Tibial nerve (tissue), 4 donors: ENCODE measurements at regions not wholly inside any gene's neighbourhood (a gene's known extent, or its start where the extent isn't known, plus 50 kb on each side); places are given as distances from the start of the nearest gene placed in this dataset.

Experiments used
- EP300 ChIP-seq, 2 donors: sonication (generic); formaldehyde crosslinking; IDR thresholded peaks; one replicate each; pipeline ENCODE4 v1.6.1; 2017; ENCODE audit warnings: antibody characterized with exemption in 2 of 2, mild to moderate bottlenecking in 1 of 2
- POLR2A ChIP-seq, 2 donors: fragments of 450-650 bp; IDR thresholded peaks; one replicate each; pipeline ENCODE4 v1.6.1; 2017; ENCODE audit warnings: antibody characterized with exemption in 2 of 2, mild to moderate bottlenecking in 2 of 2, moderate library complexity in 2 of 2
- TF ChIP-seq, protein P1 (sequence below), 5 experiments: fragments of 200-600 bp in 3 of 5; fragments of 450-650 bp in 2 of 5; sonication (generic) in 3 of 5; IDR thresholded peaks; one replicate each; pipeline ENCODE4 v1.5.1; 2016 to 2019; ENCODE audit warnings: antibody characterized with exemption in 5 of 5, mild to moderate bottlenecking in 3 of 5, moderate library complexity in 2 of 5

DNA sequence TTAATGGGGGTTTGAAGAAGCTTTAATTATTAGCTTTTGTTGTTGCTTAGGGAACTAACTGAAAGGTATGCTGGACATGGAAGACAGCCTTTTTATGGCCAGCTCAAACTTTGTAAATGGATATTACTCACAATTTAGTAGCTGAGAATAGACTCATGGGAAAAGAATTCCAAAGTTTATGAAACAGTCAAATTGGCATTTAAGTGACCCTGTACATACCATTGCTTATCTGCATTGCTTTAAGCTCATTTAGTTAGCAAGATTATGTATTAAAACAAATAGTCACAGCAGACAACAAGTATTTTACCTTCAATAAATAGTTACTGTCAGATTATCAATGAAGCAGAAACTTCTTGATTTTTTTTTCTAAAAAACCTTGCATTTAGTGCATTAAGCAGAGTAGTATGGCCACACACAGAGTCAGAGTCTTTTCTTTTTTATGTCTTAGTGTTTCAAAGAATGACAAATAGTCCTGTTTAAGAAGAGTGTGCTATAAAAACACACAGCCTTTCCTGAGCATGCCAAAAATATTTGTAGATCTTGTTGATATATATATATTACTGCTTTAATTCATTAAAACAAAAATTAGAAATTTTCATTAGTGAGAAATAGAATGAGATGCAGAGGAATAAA lies 102.2 kb downstream of the TTC6 start:
- TF ChIP-seq, protein P1, sequence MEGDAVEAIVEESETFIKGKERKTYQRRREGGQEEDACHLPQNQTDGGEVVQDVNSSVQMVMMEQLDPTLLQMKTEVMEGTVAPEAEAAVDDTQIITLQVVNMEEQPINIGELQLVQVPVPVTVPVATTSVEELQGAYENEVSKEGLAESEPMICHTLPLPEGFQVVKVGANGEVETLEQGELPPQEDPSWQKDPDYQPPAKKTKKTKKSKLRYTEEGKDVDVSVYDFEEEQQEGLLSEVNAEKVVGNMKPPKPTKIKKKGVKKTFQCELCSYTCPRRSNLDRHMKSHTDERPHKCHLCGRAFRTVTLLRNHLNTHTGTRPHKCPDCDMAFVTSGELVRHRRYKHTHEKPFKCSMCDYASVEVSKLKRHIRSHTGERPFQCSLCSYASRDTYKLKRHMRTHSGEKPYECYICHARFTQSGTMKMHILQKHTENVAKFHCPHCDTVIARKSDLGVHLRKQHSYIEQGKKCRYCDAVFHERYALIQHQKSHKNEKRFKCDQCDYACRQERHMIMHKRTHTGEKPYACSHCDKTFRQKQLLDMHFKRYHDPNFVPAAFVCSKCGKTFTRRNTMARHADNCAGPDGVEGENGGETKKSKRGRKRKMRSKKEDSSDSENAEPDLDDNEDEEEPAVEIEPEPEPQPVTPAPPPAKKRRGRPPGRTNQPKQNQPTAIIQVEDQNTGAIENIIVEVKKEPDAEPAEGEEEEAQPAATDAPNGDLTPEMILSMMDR (IDR thresholded peaks at IDR 0.05) = no peak
- TF ChIP-seq POLR2A (IDR thresholded peaks at IDR 0.05) = no peak
- no peak for TF ChIP-seq EP300 (IDR thresholded peaks at IDR 0.05)
